ENCODE measurements at regions not wholly inside any gene's neighbourhood (a gene's known extent, or its start where the extent isn't known, plus 50 kb on each side); places are given as distances from the start of the nearest gene placed in this dataset.
"Not testable (repeated sequence)": the region's sequence is repeated elsewhere in the genome, so short reads cannot be mapped to it uniquely, and the experiment has no call there.

- DNase-seq (ENCODE audit: low read depth) = no peak
- TF ChIP-seq, protein P1, sequence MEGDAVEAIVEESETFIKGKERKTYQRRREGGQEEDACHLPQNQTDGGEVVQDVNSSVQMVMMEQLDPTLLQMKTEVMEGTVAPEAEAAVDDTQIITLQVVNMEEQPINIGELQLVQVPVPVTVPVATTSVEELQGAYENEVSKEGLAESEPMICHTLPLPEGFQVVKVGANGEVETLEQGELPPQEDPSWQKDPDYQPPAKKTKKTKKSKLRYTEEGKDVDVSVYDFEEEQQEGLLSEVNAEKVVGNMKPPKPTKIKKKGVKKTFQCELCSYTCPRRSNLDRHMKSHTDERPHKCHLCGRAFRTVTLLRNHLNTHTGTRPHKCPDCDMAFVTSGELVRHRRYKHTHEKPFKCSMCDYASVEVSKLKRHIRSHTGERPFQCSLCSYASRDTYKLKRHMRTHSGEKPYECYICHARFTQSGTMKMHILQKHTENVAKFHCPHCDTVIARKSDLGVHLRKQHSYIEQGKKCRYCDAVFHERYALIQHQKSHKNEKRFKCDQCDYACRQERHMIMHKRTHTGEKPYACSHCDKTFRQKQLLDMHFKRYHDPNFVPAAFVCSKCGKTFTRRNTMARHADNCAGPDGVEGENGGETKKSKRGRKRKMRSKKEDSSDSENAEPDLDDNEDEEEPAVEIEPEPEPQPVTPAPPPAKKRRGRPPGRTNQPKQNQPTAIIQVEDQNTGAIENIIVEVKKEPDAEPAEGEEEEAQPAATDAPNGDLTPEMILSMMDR (conservative IDR thresholded peaks at IDR 0.05; ENCODE audit: low read length) = no peak
- H3K4me3 ChIP-seq (ENCODE audit: low read length) = no peak overlapping the region
These were observed 63.9 kb downstream of the NFKBIZ start for GRCh38 chr3:101913168-101913567.

GRCh38 chr3:101917761-101918160, 68.4 kb downstream of the NFKBIZ start:
- DNase-seq (ENCODE audit: low read depth); H3K4me3 ChIP-seq (ENCODE audit: low read length): not testable (repeated sequence)

DNA sequence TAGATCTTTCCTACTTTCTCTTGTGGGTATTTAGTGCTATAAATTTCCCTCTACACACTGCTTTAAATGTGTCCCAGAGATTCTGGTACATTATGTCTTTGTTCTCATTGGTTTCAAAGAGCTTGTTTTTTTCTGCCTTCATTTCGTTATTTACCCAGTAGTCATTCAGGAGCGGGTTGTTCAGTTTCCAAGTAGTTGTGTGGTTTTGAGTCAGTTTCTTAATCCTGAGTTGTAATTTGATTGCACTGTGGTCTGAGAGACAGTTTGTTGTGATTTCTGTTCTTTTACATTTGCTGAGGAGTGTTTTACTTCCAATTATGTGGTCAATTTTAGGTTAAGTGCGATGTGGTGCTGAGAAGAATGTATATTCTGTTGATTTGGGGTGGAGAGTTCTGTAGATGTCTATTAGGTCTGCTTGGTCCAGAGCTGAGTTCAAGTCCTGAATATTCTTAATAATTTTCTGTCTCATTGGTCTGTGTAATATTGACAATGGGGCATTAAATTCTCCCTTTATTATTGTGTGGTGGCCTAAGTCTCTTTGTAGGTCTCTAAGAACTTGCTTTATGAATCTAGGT, 72.9 kb downstream of the NFKBIZ start:
- DNase-seq (ENCODE audit: low read depth); H3K4me3 ChIP-seq (ENCODE audit: low read length): not testable (repeated sequence)

DNA sequence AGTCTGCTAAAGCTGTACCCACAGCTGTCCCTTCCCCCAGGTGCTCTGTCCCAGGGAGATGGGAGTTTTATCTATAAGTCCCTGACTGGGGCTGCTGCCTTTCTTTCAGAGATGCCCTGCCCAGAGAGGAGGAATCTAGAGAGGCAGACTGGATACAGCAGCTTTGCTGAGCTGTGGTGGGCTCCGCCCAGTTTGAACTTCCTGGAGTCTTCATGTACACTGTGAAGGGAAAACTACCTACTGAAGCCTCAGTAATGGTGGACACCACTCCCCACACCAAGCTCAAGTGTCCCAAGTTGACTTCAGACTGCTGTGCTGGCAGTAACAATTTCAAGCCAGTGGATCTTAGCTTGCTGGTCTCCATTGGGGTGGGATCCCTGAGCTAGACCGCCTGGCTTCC, 75.3 kb downstream of the NFKBIZ start:
- not testable (repeated sequence) for DNase-seq (ENCODE audit: low read depth); H3K4me3 ChIP-seq (ENCODE audit: low read length)

- not testable (repeated sequence) for DNase-seq (ENCODE audit: low read depth); H3K4me3 ChIP-seq (ENCODE audit: low read length)
These were observed 75.8 kb downstream of the NFKBIZ start for GRCh38 chr3:101925124-101925523.

GRCh38 chr3:101925564-101925963, 76.2 kb downstream of the NFKBIZ start:
- DNase-seq (ENCODE audit: low read depth) = no peak
- no peak overlapping the region for H3K4me3 ChIP-seq (ENCODE audit: low read length)
- TF ChIP-seq, protein P1 (conservative IDR thresholded peaks at IDR 0.05; ENCODE audit: low read length) = no peak

- peak; percentile 51 for DNase-seq (ENCODE audit: low read depth)
- H3K4me3 ChIP-seq (ENCODE audit: low read length) = no peak overlapping the region
- TF ChIP-seq, protein P1 (conservative IDR thresholded peaks at IDR 0.05; ENCODE audit: low read length) = no peak
These were observed 77.3 kb downstream of the NFKBIZ start for GRCh38 chr3:101926594-101927105.

DNA sequence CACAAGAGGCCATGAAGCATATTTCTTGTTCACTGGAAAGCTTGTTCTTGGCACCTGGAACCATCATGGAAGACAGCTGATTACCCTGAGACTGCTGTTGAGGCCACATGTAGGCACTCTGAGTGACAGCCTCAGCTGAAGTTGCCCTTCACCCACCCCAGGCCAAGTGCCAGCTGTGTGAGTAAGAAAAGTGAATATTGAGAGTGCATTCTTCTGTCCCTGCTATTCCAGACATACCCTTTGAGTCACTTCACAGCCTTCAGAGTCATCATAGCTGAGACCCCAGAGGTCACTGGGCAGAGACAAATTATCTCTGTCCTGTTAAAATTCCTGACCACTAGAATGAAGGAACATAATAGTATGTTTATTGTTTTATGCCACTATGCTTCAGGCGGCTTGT, 79.6 kb downstream of the NFKBIZ start:
- peak; percentile 47 for DNase-seq (ENCODE audit: low read depth)
- TF ChIP-seq, protein P1 (conservative IDR thresholded peaks at IDR 0.05; ENCODE audit: low read length) = no peak
- H3K4me3 ChIP-seq (ENCODE audit: low read length) = no peak overlapping the region

- TF ChIP-seq, protein P1 (conservative IDR thresholded peaks at IDR 0.05; ENCODE audit: low read length) = no peak
- no peak overlapping the region for H3K4me3 ChIP-seq (ENCODE audit: low read length)
These were observed 81.8 kb downstream of the NFKBIZ start for GRCh38 chr3:101931081-101931480.

More at GRCh38 chr3:101931081-101931480, 81.8 kb downstream of the NFKBIZ start:
- DNase-seq (ENCODE audit: low read depth) = no peak

Data from AG10803 (cell line).